Activated CD4-positive, alpha-beta T cell treated with anti-CD3 and anti-CD28 coated beads for 48 hours (primary cell): ENCODE measurements at regions not wholly inside any gene's neighbourhood (a gene's known extent, or its start where the extent isn't known, plus 50 kb on each side); places are given as distances from the start of the nearest gene placed in this dataset.
"Not testable (repeated sequence)": the region's sequence is repeated elsewhere in the genome, so short reads cannot be mapped to it uniquely, and the experiment has no call there.

Experiments
- DNase-seq: peaks from one replicate; pipeline ENCODE4 v3.0.0-alpha.2; 2020

- DNase-seq = no peak
These were observed 166.4 kb upstream of the SLC38A2 start for GRCh38 chr12:46538976-46539375.

GRCh38 chr12:46537387-46537955, 164.9 kb upstream of the SLC38A2 start:
- DNase-seq = no peak

GRCh38 chr12:46536316-46536715, 163.7 kb upstream of the SLC38A2 start:
- DNase-seq = not testable (repeated sequence)

- DNase-seq = no peak
These were observed 163.3 kb upstream of the SLC38A2 start for GRCh38 chr12:46535907-46536306.

- no peak for DNase-seq
These were observed 162.8 kb upstream of the SLC38A2 start for GRCh38 chr12:46535376-46535775.

GRCh38 chr12:46534327-46534840, 161.8 kb upstream of the SLC38A2 start:
- no peak for DNase-seq

GRCh38 chr12:46533723-46534122, 161.2 kb upstream of the SLC38A2 start:
- no peak for DNase-seq

GRCh38 chr12:46531804-46532203, 159.2 kb upstream of the SLC38A2 start:
- DNase-seq = no peak

- no peak for DNase-seq
These were observed 158.6 kb upstream of the SLC38A2 start for GRCh38 chr12:46531059-46531785.

GRCh38 chr12:46530373-46531056, 157.9 kb upstream of the SLC38A2 start:
- DNase-seq = no peak

GRCh38 chr12:46526233-46526632, 153.7 kb upstream of the SLC38A2 start:
- no peak for DNase-seq

GRCh38 chr12:46524778-46525177, 152.2 kb upstream of the SLC38A2 start:
- no peak for DNase-seq

- peak; percentile 63 for DNase-seq
These were observed 151.5 kb upstream of the SLC38A2 start for GRCh38 chr12:46523863-46524770.

- no peak for DNase-seq
These were observed 150.9 kb upstream of the SLC38A2 start for GRCh38 chr12:46523446-46523845.

GRCh38 chr12:46522071-46522470, 149.5 kb upstream of the SLC38A2 start:
- DNase-seq = no peak

GRCh38 chr12:46521145-46521544, 148.6 kb upstream of the SLC38A2 start:
- DNase-seq = no peak

GRCh38 chr12:46519407-46519806, 146.8 kb upstream of the SLC38A2 start:
- DNase-seq = no peak

GRCh38 chr12:46518729-46519128, 146.2 kb upstream of the SLC38A2 start:
- DNase-seq = no peak

- no peak for DNase-seq
These were observed 145.6 kb upstream of the SLC38A2 start for GRCh38 chr12:46518169-46518568.

GRCh38 chr12:46517579-46517962, 145.0 kb upstream of the SLC38A2 start:
- DNase-seq = no peak

- peak; percentile 45 for DNase-seq
These were observed 144.5 kb upstream of the SLC38A2 start for GRCh38 chr12:46516933-46517578.

- DNase-seq = no peak
These were observed 143.8 kb upstream of the SLC38A2 start for GRCh38 chr12:46516238-46516932.
